ENCODE measurements at regions not wholly inside any gene's neighbourhood (a gene's known extent, or its start where the extent isn't known, plus 50 kb on each side); places are given as distances from the start of the nearest gene placed in this dataset.
"Not testable (repeated sequence)": the region's sequence is repeated elsewhere in the genome, so short reads cannot be mapped to it uniquely, and the experiment has no call there.

- DNase-seq (ENCODE audit: extremely low read depth in 1 of 2, low read depth in 1 of 2), result no peak
These were observed 51.3 kb upstream of the BOD1 start for GRCh38 chr5:173667702-173668101.

- DNase-seq (ENCODE audit: extremely low read depth in 1 of 2, low read depth in 1 of 2), result no peak
These were observed 51.9 kb upstream of the BOD1 start for GRCh38 chr5:173668245-173668800.

- no peak for DNase-seq (ENCODE audit: extremely low read depth in 1 of 2, low read depth in 1 of 2)
These were observed 52.5 kb upstream of the BOD1 start for GRCh38 chr5:173668910-173669309.

- no peak for DNase-seq (ENCODE audit: extremely low read depth in 1 of 2, low read depth in 1 of 2)
These were observed 53.0 kb upstream of the BOD1 start for GRCh38 chr5:173669483-173669882.

- DNase-seq (ENCODE audit: extremely low read depth in 1 of 2, low read depth in 1 of 2), result no peak
These were observed 53.7 kb upstream of the BOD1 start for GRCh38 chr5:173670130-173670651.

- no peak for DNase-seq (ENCODE audit: extremely low read depth in 1 of 2, low read depth in 1 of 2)
These were observed 54.3 kb upstream of the BOD1 start for GRCh38 chr5:173670791-173671120.

- DNase-seq (ENCODE audit: extremely low read depth in 1 of 2, low read depth in 1 of 2), result no peak
These were observed 54.9 kb upstream of the BOD1 start for GRCh38 chr5:173671121-173671949.

DNA sequence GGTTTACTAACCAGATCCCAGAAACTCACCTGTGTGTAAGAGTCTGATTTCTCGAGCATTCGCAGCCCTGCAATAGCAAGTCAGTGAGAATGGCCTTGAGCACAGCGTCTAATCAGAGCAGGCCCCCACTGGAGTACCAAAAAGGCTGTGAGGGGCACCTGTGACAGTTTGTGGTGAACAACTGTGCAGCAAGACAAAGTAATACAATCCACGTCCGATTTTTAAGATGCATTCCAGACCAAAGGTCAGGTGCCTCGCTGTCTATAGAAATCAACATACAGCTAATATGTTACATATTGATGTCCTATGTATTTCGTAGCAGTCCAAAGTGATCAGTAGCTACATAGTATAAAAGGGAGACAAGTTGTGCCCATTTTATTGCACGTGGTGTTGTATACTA is 55.7 kb upstream of the BOD1 start:
- DNase-seq (ENCODE audit: extremely low read depth in 1 of 2, low read depth in 1 of 2), result no peak

DNA sequence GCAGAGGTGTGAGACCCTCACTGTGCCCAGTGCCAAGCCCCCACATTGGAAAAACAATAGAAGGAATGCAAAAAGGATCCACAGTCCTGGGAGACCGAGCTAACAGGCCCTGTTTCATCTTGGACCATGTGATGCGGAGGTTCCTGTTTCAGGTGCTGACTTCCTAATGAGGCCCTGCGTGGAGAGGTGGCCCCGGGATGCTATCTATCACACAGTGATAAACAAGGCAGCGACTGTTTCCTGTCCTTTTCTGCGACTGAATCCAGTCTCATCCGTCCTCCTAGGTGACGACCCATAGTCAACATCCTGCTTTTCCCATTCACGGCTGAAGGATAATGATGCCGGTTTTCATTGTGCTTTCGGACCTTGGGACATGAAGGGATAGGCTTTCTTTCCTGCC is 56.4 kb upstream of the BOD1 start:
- DNase-seq (ENCODE audit: extremely low read depth in 1 of 2, low read depth in 1 of 2), result no peak

GRCh38 chr5:173673295-173674101 is 57.0 kb upstream of the BOD1 start:
- no peak for DNase-seq (ENCODE audit: extremely low read depth in 1 of 2, low read depth in 1 of 2)

- no peak for DNase-seq (ENCODE audit: extremely low read depth in 1 of 2, low read depth in 1 of 2)
These were observed 59.0 kb upstream of the BOD1 start for GRCh38 chr5:173675287-173675996.

DNA sequence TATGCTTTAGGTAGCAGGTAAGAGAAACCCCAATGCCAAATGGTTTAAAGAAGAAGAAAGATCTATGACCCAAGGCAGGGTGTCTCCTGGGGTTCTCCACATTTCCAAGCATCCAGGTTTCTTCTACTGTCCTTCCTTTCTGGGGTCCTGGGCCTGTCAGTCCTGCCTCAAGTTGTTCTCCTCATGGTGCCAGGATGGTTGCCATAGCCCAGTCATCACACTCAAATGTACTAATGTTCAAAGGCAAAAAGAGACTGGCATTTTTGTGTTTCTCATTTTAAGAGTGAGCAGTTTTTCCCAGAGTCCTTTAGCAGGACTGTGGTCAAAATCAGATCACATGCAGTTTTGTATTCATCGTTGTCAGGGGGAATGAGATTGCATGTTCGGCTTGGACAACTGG is 59.9 kb upstream of the BOD1 start:
- DNase-seq (ENCODE audit: extremely low read depth in 1 of 2, low read depth in 1 of 2), result no peak

GRCh38 chr5:173677125-173677672 is 60.7 kb upstream of the BOD1 start:
- DNase-seq (ENCODE audit: extremely low read depth in 1 of 2, low read depth in 1 of 2), result no peak

- no peak for DNase-seq (ENCODE audit: extremely low read depth in 1 of 2, low read depth in 1 of 2)
These were observed 63.6 kb upstream of the BOD1 start for GRCh38 chr5:173679909-173680630.

DNA sequence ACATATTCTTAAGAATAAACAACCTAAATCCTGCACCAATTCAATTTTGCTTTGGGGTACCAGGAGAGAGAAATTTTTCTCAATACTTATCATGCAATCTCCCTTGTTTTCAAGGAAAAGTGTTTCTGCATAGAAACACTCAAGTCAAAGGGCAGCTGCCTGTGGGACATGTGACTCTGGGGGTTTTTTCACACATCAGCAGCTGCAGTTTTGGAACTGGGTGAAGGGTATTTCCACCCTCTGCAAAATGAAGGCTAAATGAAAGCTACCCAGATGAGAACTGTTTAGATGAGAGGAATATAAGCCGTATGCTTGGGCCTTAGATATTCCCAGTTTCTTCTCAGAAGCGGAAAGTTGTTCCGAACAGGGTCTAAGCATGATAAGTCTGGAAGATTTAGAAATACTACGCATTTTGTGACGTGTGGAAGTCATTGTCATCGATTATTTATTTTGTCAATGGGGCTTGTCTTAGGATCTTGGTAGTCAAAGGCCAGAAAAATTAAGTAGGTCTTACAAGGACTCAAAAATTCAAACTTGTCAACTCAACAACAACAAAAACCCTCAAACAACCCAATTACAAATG is 64.3 kb upstream of the BOD1 start:
- DNase-seq (ENCODE audit: extremely low read depth in 1 of 2, low read depth in 1 of 2), result no peak

- no peak for DNase-seq (ENCODE audit: extremely low read depth in 1 of 2, low read depth in 1 of 2)
These were observed 65.9 kb upstream of the BOD1 start for GRCh38 chr5:173682313-173682712.

DNA sequence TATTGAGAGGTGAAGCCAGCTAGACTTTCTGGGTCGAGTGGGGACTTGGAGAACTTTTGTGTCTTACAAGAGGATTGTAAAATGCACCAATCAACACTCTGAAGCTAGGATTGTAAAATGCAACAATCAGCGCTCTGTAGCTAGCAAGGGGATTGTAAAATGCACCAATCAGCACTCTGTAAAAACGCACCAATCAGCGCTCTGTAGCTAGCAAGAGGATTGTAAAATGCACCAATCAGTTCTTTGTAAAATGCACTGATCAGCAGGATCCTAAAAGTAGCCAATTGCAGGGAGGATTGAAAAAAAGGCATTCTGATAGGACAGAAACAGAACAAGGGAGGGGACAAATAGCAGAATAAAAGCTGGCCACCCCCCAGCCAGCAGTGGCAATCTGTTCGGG is 68.1 kb upstream of the BOD1 start:
- DNase-seq (ENCODE audit: extremely low read depth in 1 of 2, low read depth in 1 of 2), result not testable (repeated sequence)

DNA sequence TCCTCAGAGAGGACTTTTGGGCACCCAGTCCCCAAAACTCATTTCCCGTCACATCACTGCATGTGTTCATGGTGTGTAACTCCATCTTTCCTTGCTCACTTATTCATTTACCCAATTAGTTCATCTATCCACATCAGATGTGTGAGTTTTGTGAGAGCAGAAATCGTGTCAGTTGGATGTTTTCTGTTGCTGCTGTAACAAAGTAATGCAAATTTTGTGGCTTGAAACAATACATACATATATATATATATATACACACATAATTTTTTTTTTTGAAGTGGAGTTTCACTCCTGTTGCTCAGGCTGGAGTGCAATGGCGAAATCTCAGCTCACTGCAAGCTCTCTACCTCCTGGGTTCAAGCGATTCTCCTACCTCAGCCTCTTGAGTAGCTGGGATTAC is 70.5 kb upstream of the BOD1 start:
- no peak for DNase-seq (ENCODE audit: extremely low read depth in 1 of 2, low read depth in 1 of 2)

DNA sequence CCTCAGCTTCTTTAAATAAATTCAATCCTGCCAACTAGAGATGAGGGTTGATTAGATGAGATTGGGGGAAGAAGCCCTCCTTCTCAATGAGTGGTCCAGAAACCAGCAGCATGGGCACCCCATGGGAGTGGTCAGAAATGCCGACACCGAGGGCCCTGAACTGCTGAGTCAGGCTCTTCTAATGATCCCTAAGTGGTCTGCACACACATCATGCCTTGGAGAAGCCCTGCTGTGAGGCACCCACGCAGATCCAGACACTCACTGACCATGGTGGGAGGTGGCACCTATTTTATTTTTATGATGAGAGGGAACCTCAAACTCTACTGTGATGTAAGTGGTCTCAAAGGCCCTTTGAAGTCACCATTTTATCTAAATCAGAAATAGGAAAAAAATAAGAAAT is 72.3 kb upstream of the BOD1 start:
- no peak for DNase-seq (ENCODE audit: extremely low read depth in 1 of 2, low read depth in 1 of 2)
